Activated CD4-positive, alpha-beta T cell treated with anti-CD3 and anti-CD28 coated beads for 36 hours (primary cell): ENCODE measurements at regions not wholly inside any gene's neighbourhood (a gene's known extent, or its start where the extent isn't known, plus 50 kb on each side); places are given as distances from the start of the nearest gene placed in this dataset.

Source experiments
- ATAC-seq: fragments of 200-7000 bp; cut with Tn5 transposase; one replicate; pipeline ENCODE4 v1.10.0; 2021; ENCODE audit warnings: mild to moderate bottlenecking, moderate library complexity
- CTCF ChIA-PET: fragments of 350-600 bp; sonication (Branson Sonifier 250); formaldehyde crosslinking; loops from one replicate; lab custom pipeline; 2021; ENCODE audit warnings: antibody characterized with exemption; lab: Charles Lee
- POLR2A ChIA-PET: fragments of 350-600 bp; sonication (Branson Sonifier 250); formaldehyde crosslinking; loops from one replicate; lab custom pipeline; 2021; ENCODE audit warnings: antibody characterized with exemption, inconsistent platforms; lab: Charles Lee
- DNase-seq: peaks from one replicate; pipeline ENCODE4 v3.0.0-alpha.2; 2020
- H3K27ac Mint-ChIP-seq: one replicate; pipeline ENCODE4 v1.8.0; 2021; ENCODE audit warnings: mixed read lengths
- H3K27me3 Mint-ChIP-seq: one replicate; pipeline ENCODE4 v1.8.0; 2021; ENCODE audit warnings: mixed read lengths
- H3K36me3 Mint-ChIP-seq: one replicate; pipeline ENCODE4 v1.8.0; 2021; ENCODE audit warnings: low read depth, mixed read lengths
- H3K4me1 Mint-ChIP-seq: one replicate; pipeline ENCODE4 v1.8.0; 2021; ENCODE audit warnings: mixed read lengths
- H3K4me3 Mint-ChIP-seq: one replicate; pipeline ENCODE4 v1.8.0; 2021; ENCODE audit warnings: mild to moderate bottlenecking, moderate library complexity, mixed read lengths
- H3K9me3 Mint-ChIP-seq: one replicate; pipeline ENCODE4 v1.8.0; 2021; ENCODE audit warnings: low read depth, mixed read lengths
- intact Hi-C, 2 experiments: fragments of 100-400 bp; cut with DNase I in 1 of 2; cut with micrococcal nuclease in 1 of 2; formaldehyde crosslinking; loops; one replicate each; pipeline versions ENCODE4 v1.14.2 to v1.15.1; 2022 to 2024; cut with DNase I, micrococcal nuclease

DNA sequence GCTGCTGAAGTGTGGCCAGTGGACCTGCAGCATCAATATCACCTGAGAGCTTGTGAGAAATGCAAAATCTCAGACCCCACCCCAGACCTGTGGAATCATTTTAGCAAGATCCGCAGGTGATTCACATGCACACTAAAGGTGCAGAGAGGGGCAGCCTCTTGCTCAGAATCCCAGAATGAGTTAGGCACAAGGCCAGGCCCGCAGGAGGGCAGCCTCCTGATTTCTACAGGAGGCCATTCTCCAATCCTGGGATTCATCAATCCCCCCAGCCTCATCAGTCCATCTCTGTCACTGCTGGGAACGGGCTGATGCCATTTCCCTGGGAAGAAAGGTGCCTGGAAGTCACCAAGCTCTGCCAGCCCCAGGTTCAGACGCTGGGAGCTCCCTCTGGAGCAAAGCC lies 63.0 kb upstream of the GPR26 start:
- intact Hi-C loops = no loop called here
- ChIA-PET CTCF (interaction anchor here (0.9 kb wide), 1 partner anchor 21 kb away, joined by 3 read pairs; no protein-coding TSS in a partner anchor), POLR2A (no interaction called here)
- DNase-seq (no peak), ATAC-seq (no peak)
- H3K27me3 Mint-ChIP-seq = peaks cover 20% of the 10 kb centered on the region
- H3K9me3 Mint-ChIP-seq = peaks cover 7% of the 10 kb centered on the region
- no peaks in the 10 kb centered on the region for H3K4me1 Mint-ChIP-seq
- H3K27ac Mint-ChIP-seq = no peak overlapping the region
- H3K36me3 Mint-ChIP-seq = no peaks in the 10 kb centered on the region
- no peak overlapping the region for H3K4me3 Mint-ChIP-seq

DNA sequence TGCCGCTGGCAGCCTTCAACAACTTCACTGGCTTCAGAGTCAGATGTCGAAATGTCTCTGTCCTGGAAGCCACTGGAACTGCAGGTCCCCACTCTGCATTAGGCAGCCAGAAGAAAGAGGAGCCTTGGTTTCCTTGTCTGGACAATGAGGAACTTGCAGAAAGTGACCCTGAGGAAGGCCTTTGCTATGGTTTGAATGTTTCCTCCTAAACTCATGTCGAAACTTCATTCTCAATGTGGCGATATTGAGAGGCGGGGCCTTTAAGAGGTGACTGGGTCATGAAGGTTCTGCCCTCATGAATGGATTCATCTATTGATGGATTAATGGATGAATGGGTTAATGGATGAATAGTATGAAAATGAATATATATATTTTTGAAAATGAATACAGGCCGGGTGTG lies 61.6 kb upstream of the GPR26 start:
- ChIA-PET CTCF (no interaction called here), POLR2A (no interaction called here)
- ATAC-seq (no peak), DNase-seq (no peak)
- Mint-ChIP-seq H3K4me1 (no peaks in the 10 kb centered on the region), H3K27ac (no peak overlapping the region), H3K4me3 (no peak overlapping the region), H3K27me3 (peaks cover 22% of the 10 kb centered on the region), H3K36me3 (no peaks in the 10 kb centered on the region), H3K9me3 (peaks cover 7% of the 10 kb centered on the region)
- intact Hi-C loops = no loop called here

DNA sequence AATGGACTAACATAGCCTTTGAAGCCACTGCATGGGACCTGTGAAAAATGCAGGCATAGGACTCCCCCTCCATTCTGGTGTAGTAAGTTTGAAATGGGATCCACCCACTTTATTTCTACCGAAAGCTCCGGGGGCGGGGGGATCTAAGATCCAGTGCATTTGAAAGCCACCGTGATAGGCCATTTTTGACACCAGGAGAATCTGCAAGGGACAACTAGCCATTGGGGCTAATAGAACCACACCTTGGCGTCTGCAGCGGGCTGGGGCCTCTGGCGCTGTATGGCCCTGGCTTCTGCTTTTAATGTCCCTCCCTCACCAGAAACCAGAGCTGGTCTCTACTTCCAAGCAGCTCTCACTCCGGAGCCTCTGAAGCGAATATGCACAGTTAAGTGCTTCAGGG lies 60.1 kb upstream of the GPR26 start:
- no peak for DNase-seq
- H3K4me1 Mint-ChIP-seq = no peaks in the 10 kb centered on the region
- no peak overlapping the region for H3K4me3 Mint-ChIP-seq
- ChIA-PET POLR2A (no interaction called here), CTCF (no interaction called here)
- no peak overlapping the region for H3K27ac Mint-ChIP-seq
- intact Hi-C loops = no loop called here
- H3K27me3 Mint-ChIP-seq = peaks cover 22% of the 10 kb centered on the region
- no peak for ATAC-seq
- H3K9me3 Mint-ChIP-seq = peaks cover 7% of the 10 kb centered on the region
- no peaks in the 10 kb centered on the region for H3K36me3 Mint-ChIP-seq

- DNase-seq = no peak
- Mint-ChIP-seq H3K4me3 (no peak overlapping the region), H3K27ac (no peak overlapping the region), H3K27me3 (peaks cover 22% of the 10 kb centered on the region), H3K4me1 (no peaks in the 10 kb centered on the region), H3K9me3 (no peaks in the 10 kb centered on the region), H3K36me3 (no peaks in the 10 kb centered on the region)
- intact Hi-C loops = no loop called here
- CTCF ChIA-PET = no interaction called here
- no peak for ATAC-seq
- POLR2A ChIA-PET = no interaction called here
Measured at GRCh38 chr10:123606955-123607354, 59.2 kb upstream of the GPR26 start.

- CTCF ChIA-PET = interaction anchor here (0.8 kb wide), 1 partner anchor 264 kb away, joined by 3 read pairs; no protein-coding TSS in a partner anchor
- intact Hi-C loops = no loop called here
Measured at GRCh38 chr10:123607386-123607785, 58.8 kb upstream of the GPR26 start.

DNA sequence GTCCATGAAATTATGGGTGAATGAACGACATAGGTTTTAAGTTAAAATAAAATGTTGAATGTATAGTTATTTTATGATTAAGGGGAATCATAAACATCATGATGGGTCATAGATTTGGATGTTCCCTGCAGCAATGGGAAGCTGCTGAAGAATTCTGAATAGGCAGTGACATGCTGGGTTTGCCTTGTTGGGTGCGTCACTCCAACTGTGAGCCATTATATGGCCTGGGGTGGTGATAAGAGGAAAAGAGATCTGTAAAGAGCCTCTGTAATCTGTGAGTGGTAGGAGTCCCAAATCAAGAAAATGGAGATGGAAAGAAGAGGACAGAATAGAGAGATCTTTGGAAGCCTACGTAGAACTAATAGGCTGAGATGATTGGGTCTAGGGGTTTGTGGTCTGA lies 58.1 kb upstream of the GPR26 start:
- ChIA-PET CTCF (interaction anchor here (0.8 kb wide), 1 partner anchor 263 kb away, joined by 3 read pairs; no protein-coding TSS in a partner anchor), POLR2A (no interaction called here)
- Mint-ChIP-seq H3K4me1 (no peaks in the 10 kb centered on the region), H3K27ac (no peak overlapping the region), H3K27me3 (peaks cover 18% of the 10 kb centered on the region), H3K4me3 (no peak overlapping the region), H3K9me3 (no peaks in the 10 kb centered on the region), H3K36me3 (no peaks in the 10 kb centered on the region)
- intact Hi-C loops = no loop called here
- DNase-seq = no peak
- ATAC-seq = no peak

More at GRCh38 chr10:123607386-123607785, 58.8 kb upstream of the GPR26 start:
- Mint-ChIP-seq H3K27ac (no peak overlapping the region), H3K9me3 (no peaks in the 10 kb centered on the region), H3K36me3 (no peaks in the 10 kb centered on the region), H3K27me3 (peaks cover 22% of the 10 kb centered on the region), H3K4me3 (no peak overlapping the region), H3K4me1 (no peaks in the 10 kb centered on the region)
- no peak for ATAC-seq
- POLR2A ChIA-PET = no interaction called here
- no peak for DNase-seq

DNA sequence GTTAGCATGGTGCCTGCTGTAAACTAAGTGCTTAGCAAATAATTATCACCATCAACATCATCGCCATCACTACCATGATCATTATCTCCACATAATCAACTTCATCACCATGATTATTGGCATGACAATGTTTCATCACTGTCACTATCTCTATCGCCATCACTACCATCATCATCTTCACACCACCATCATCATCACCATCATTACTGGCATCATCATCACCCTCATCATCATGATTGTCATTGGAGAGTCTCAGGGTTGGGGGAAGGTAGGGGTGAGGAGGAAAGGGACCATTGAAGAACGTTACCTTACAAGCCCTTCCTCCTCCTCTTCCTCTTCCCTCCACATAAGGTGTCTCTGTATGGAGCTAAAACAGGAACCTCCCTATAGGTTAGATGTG lies 54.9 kb upstream of the GPR26 start:
- Mint-ChIP-seq H3K27ac (no peak overlapping the region), H3K4me1 (no peaks in the 10 kb centered on the region), H3K36me3 (no peaks in the 10 kb centered on the region), H3K9me3 (no peaks in the 10 kb centered on the region), H3K4me3 (no peak overlapping the region), H3K27me3 (peaks cover 10% of the 10 kb centered on the region)
- DNase-seq (no peak), ATAC-seq (no peak)
- CTCF ChIA-PET = no interaction called here
- intact Hi-C loops = no loop called here
- POLR2A ChIA-PET = no interaction called here

GRCh38 chr10:123611876-123612275 lies 54.3 kb upstream of the GPR26 start:
- CTCF ChIA-PET = interaction anchor here (0.7 to 0.8 kb wide), 2 partner anchors 17 to 128 kb away, joined by 3 read pairs; no protein-coding TSS in a partner anchor
- POLR2A ChIA-PET = no interaction called here
- no peak for DNase-seq
- no peak overlapping the region for H3K27ac Mint-ChIP-seq
- intact Hi-C loops = no loop called here
- peaks cover 8% of the 10 kb centered on the region for H3K27me3 Mint-ChIP-seq
- H3K36me3 Mint-ChIP-seq = no peaks in the 10 kb centered on the region
- ATAC-seq = no peak
- H3K4me3 Mint-ChIP-seq = no peak overlapping the region
- H3K9me3 Mint-ChIP-seq = no peaks in the 10 kb centered on the region
- no peaks in the 10 kb centered on the region for H3K4me1 Mint-ChIP-seq

DNA sequence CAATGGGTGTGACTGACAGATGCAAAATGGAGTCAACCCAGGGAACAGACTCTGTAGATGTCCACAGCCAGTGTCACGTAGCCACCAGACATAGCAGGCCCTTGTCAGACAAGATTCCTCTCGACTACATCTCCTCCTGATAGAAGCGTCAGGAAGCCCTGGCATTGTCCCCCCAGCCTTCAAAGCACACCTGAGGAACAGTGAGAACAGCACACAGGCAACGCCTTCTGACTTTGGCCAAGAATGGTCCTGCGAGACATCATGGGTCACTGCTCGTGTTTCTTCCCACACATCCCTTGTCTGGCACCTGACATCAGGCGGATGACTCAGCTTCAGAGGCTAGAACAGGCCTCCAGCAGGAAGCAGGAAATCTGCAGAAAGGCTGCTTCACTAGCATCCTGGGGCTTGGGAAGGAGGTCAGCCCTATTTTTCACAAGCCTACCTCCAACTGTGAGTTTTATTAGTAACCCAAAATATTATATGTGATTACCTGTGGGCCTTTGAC lies 52.8 kb upstream of the GPR26 start:
- Mint-ChIP-seq H3K36me3 (no peaks in the 10 kb centered on the region), H3K27me3 (peaks cover 3% of the 10 kb centered on the region), H3K27ac (no peak overlapping the region), H3K4me3 (no peak overlapping the region), H3K9me3 (no peaks in the 10 kb centered on the region), H3K4me1 (no peaks in the 10 kb centered on the region)
- intact Hi-C loops = no loop called here
- ATAC-seq = no peak
- ChIA-PET CTCF (no interaction called here), POLR2A (no interaction called here)
- no peak for DNase-seq

- ChIA-PET CTCF (no interaction called here), POLR2A (no interaction called here)
- Mint-ChIP-seq H3K36me3 (no peaks in the 10 kb centered on the region), H3K27ac (no peak overlapping the region), H3K9me3 (no peaks in the 10 kb centered on the region), H3K27me3 (peaks cover 3% of the 10 kb centered on the region), H3K4me1 (no peaks in the 10 kb centered on the region), H3K4me3 (no peak overlapping the region)
- DNase-seq (peak; percentile 73), ATAC-seq (no peak)
- intact Hi-C loops = no loop called here
Measured at GRCh38 chr10:123614888-123615287, 51.3 kb upstream of the GPR26 start.
